GF-D8 (cell line): ENCODE measurements at regions not wholly inside any gene's neighbourhood (a gene's known extent, or its start where the extent isn't known, plus 50 kb on each side); places are given as distances from the start of the nearest gene placed in this dataset.
"Not testable (repeated sequence)": the region's sequence is repeated elsewhere in the genome, so short reads cannot be mapped to it uniquely, and the experiment has no call there.

ENCODE experiments used
- DNase-seq: peaks from one replicate; lab custom pipeline; 2025; lab: John Stamatoyannopoulos, UW

DNA sequence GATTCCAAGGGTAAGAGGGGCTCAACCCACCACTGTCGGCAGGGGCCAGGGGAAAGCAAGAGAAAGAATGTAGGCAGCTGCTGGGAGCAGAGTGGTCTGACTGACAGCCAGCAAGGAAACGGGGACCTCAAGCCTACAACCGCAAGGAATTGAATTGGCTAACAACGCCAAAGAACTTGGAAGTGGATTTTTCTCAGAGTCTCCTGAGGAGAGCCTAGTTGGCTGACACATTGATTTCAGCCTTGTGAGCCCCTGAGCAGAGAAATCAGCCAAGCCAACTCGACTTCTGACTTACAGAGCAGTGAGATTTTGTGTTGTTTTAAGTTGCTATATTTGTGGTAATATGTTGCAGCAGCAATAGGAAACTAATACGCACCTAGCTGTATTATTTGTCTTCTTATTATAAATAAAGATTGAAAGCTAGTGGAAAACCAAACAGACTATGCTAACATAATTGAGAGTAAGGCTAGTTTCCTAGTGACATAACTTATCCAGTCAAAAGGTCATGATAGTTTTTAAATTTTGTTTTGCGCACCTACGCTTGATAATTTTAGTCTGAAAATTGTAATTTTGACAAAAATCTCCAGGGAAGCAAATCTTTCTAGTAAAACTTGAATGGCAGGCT lies 145.8 kb upstream of the HCCS start:
- DNase-seq: no peak

DNA sequence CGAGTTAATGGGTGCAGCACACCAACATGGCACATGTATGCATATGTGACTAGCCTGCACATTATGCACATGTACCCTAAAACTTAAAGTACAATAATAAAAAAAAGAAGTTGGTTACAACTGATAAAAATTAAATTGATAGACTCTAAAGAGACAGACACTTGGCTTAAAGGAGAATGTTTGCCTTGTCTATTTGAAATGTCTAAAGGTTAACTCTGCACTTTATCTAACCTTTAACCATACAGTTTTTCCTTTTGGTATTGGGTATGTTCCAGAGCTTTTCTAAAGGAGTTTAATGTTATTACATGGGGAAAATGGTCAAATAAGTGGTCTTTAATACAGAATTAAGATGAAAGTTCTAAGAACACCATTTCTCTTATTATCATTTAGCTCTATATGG lies 145.1 kb upstream of the HCCS start:
- DNase-seq: no peak

DNA sequence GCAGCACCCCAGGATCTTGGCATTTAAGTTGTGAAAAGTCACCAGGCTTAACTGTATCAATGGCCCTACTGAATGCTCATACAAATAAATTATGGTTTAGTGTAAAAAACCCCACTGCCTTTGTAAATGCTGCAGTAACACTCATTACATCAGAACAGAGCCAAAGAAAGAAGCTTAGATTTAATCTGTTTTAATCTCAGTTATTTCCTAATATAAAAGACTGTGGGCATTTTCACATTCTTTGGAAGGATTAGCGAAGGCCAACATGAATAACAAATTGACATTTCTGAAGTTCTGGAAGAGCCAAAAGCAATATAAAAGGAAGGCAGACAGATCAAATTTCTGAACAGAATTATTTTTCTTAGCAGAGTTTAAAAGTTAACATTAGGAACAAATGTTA lies 140.0 kb upstream of the HCCS start:
- no peak for DNase-seq

DNA sequence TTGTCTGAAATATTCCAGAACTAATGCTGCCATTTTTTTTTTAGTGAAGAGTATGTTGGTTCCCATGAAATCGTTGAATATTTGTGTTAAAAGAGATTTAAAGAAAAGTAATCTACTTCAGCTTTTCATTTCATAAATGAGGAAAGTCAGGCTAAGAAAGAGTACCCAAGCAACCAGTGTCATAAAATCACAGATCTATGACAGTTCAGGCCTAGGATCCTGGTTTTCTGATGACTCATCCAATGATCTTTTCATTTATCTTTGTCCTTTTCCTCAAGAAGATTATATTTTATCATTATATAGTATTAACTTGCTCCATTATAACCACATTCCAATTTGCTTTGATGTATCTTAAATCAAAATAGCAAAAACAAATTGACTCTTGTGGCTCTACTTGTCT lies 139.4 kb upstream of the HCCS start:
- no peak for DNase-seq

DNA sequence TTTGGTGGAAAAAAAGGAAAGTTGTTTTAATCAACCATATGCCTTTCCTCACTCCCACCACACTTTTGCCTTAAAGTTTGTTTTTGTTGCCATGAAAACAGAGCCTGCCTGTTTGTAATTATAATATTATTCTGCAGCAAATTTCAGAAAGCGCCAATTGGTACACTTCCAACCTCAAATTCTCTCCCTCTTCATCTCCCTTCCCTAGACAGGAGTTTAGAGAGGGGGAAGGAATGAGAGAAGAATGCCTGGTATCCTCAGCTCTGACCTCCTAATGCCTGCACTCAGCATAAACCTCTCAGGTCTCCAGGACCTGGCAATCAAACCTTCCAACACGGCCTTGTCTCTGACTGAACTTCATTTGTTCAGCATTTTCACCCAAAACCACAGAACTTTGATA lies 138.4 kb upstream of the HCCS start:
- no peak for DNase-seq

DNA sequence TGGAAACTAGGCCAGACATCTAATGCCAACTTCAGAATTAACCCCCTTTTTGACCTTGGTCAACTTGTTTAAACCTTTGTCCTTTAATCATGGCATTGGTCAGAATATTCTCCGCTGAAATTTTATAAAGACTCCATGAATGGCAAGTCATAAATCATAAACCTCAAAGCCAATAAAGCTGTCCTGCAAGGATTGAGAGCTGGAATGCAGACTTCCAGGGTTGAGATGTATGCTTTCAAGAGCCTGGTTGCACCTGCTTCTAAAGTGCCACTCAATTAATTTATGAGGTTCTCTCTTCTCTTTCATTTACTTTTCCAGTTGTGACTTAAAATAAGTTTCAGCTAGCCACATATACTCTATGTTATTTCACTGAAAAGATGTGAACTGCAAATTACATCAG lies 136.2 kb upstream of the HCCS start:
- DNase-seq: no peak

DNA sequence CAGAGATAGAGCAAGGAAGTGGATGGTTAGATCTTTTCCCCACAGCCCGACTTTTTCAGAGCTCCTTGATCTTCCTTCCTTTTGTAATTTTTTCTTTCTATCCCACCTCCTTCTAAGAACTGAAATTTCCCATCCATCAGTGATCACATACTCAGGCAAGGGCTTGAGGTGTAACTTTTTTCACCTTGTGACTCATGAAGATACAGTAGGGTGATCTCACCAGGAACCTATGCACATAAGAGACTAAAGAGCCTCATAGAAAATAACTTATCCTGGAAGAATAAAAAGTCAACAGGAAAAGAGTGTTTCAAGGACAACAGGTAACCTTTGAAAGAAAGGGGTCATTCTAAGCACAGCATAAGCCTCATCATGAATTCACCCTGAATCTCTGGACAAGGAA lies 131.2 kb upstream of the HCCS start:
- no peak for DNase-seq

DNA sequence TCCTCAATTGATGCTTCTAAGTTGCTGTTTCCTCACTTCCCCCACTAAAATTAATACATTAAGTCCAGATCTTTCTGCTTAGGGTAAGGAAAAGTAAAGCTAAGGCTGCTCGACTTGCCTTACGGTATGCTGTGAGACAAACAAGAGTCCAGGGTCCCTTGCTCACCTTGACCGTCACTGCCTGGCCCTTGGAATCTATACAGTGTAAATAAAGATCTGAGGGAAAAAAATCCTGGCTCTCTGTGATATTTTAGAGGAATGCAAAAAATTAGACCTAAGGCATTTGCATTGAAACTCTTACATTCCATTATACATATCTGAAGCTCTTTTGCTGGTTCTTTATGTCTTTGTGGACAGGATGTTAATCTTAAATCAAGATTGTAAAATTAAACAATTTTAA lies 129.6 kb upstream of the HCCS start:
- DNase-seq: no peak

DNA sequence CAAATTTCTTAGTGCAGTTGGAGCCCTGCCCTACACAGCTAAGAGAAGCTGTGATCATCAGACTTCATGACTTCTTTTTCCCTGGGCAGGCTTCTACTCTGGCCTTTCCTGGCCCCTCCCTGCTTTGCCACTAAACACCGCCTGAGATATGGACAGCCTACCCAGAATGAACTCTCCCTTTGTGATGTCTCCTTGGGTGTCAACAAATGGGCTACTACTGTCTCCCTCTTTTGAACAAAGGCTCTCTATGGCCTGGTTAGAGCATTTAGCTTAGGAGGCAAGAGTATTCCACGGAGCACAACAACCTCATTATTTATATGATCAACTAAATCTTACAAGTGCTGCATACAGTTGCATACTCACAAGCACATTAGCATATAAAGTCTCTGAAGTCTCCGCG lies 127.6 kb upstream of the HCCS start:
- DNase-seq: no peak

DNA sequence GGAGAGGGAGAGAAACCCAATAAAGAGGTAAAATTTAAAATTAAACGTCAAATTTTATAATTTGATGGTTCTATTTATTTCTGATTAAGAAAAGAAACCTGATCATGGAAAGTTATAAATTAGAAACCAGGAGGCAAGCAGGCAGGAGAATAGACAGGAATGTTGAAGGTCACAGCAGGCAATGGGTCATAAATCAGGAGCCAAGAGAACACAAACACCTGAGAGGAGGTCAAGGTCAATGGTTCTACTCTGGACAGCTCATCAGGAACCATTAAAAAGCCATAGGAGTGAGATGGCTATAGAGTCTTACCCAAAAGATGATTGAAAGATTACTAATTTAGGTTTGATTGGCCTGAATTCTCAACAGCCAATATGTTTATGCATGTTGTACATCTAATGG lies 126.9 kb upstream of the HCCS start:
- no peak for DNase-seq

DNA sequence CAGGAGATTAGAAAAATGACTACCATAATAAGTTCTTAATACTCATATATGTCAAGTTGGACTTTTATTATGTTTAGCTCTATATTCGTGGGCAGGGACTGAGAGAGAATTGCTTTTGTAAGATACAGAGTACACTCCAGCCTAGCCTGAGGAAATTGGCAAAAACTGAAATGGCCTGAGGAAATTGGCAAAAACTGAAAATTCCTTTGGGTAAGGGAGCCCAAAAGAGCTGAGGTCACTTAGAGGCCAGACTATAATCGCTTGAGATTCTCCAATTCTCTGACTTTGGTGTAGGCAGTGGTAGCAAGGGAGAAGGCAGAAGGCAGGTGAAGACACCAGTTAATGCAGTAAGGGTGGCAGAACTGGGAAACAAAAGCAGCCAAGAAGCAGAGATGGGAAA lies 124.5 kb upstream of the HCCS start:
- DNase-seq: no peak

DNA sequence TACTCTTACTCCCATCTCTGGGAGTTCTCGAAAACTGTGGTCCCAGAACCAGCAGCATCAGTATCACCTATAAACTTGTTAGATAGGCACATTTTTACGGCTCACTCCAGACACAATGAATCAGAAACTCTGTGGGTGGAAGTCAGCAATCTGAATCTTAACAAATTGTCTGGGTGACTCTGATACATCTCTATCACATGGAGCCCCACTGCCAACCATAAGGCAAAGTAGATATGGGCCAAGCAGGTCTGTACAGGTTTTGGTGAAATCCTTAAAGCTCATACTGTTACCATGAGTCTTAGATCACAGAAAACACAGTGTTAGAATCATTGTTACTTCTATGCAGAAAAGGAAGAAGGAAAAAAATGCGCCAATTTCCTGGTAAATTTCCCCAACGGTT lies 122.5 kb upstream of the HCCS start:
- DNase-seq: no peak

DNA sequence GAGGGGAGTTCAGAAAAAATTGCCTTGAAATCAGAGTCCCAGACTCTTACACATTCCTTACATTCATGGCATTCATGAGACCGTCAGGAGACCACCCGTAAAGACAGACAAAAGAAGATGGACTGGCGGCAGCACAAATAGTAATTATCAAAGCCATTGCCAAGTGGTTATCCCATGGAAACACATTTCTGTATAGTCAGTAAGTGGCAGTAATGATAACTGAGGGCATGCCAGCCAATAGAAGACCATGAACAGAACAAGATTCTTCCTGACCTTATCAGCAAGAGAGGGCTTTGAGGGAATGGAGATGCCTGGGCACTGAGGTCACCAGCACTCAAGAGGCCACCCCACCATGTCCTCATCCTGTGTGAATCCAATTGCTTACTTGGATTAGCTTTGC lies 121.7 kb upstream of the HCCS start:
- no peak for DNase-seq

DNA sequence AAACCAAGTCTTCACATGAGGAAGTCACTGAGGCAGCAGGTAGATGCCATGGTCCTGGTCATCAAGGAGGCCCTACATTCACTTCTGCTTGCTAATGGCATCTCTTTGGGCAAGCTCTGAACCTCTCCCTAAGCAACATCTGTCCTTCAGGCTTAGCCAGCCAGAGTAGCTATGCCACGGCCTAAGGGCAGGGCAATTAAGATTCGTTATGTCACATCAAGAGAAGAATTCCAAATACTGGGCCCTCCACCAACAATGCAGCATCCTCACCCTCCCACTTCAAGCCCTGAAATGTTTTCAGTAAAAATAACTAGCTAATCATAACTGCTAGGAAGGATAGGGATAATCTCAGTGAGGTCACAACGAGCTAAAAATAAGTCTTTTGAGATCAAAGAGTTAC lies 120.7 kb upstream of the HCCS start:
- DNase-seq: no peak

DNA sequence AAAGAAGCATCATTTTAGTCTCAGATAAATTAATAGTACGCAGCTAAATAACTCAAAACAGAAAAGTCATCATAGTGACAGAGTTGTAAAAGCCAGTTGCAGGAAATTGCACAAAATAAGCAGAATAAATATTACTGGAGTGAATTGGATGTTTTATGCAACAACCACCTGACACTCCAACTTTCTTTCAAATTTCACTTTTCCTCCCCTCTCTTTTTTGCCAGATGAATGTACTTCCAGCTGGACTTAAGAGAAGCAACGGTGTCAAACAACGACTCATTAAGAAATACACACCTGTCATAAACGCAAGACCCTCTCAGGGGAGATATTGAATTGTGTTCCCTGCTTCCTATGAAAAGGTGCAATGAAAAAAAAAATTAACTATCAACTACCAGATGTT lies 120.2 kb upstream of the HCCS start:
- no peak for DNase-seq

DNA sequence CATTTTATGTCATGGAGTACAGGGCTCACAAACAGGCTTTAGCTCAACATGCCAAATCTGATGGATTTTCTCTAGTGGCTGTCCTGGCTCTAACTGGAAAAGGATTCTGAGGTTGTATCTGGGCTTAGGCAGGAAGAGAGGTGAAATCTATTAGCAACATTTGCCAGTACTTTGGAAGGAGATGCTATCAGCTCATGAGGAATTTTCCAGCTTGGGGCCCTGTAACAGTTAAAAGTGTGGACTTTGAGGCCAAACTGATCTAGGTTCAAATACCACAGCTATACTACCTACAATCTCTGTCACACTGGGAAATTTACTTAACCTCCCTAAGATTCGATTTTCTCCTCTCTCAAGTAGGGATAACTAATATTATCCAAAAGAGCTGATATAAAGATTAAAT lies 119.0 kb upstream of the HCCS start:
- no peak for DNase-seq

DNA sequence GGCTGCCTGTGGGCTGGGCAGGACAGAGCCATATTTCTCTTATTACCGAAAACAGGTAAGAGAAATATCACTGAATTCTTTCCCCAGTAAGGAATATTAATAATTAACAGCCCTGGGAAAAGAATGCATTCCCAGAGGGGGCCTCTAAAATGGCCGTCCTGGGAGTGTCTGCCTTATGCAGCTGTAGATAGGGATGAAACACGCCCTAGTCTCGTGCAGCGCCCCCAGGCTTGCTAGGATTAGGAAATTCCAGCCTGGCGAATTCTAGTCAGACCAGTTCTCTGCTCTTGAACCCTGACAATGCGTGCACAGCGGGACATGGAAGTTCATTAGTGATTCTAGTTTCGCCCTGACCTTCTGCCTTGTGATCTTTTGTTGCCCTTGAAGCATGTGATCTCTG lies 104.1 kb upstream of the HCCS start:
- DNase-seq: not testable (repeated sequence)

DNA sequence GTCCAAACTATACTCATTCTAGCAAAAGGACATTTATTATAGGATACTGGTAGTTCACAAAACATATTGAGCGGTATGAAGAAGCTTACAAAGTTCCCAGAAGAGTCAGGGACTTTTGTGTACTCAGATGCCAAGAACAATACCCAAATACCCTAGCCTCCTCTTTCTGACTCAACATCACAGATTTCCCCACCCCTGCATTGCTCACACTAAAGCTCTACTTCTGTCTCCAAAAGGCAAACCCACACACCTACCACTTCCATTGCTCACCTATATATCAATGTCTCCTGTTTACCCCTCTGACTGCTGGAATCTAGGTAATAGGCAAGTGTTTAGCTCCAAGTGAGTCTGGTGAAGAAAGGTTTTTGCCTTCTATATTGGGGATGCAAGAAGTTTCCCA lies 100.7 kb upstream of the HCCS start:
- DNase-seq: no peak

DNA sequence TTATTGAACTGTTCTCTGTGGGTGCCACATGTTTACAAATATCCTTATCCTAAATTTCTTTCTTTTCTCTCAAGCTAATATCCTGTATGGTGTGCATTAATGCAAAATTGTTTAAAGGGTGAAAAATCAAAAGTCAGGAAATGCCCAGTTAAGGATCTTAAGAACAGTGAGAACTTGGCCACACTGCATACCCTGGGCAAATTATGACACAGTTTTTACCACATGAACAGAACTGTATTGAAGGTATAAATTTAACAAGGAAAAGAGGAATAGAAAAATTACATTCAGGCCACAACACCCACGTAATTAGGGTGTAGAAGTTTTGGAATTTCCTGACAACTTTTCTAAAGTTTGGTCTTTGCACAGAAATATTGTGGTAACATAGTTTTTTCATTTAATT lies 94.4 kb upstream of the HCCS start:
- DNase-seq: no peak

DNA sequence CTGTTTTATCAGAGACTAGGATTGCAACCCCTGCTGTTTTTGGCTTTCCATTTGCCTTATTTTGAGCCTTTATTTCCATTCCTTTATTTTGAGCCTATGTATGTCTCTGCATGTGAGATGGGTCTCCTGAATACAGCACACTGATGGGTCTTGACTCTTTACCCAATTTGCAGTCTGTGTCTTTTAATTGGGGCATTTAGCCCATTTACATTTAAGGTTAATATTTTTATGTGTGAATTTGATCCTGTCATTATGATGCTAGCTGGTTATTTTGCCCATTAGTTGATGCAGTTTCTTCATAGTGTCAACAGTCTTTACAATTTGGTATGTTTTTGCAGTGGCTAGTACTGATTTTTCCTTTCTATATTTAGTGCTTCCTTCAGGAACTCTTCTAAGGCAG lies 88.5 kb upstream of the HCCS start:
- DNase-seq: not testable (repeated sequence)

DNA sequence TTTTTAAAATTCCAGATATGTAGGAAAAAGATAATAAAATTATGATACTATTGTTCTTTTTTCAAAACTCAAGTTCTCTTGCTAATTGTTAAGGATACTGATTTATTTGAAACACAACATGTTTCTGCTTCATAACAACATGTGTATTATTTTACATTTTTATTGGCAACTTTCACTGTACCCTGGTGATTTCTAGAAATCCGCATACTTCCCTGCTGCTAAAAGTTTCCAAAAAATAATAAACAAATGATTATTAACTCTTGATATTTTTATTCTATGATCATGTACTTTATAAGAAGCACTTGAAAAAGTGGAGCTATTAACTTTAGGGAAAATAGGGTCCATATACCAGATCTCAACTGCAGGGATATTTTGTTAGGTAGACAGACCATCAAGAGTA lies 71.2 kb upstream of the HCCS start:
- no peak for DNase-seq

DNA sequence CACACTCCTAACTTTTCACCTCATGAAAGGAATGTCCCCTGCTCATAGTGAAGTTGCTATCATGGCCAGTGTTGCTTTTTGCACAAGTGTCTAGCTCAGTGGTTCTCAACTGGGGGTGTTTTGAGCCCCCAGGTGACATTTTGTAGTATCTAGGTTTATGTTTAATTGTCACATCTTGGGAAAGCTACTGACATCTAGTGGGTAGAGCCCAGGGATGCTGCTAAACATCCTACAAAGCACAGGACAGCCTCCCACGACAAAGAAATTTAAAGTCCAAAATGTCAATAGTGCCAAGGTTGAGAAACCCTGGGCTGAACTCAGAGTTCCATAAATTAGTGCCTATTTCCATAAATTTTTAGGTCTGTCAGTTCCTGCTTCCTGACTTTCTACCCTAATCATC lies 70.7 kb upstream of the HCCS start:
- no peak for DNase-seq

DNA sequence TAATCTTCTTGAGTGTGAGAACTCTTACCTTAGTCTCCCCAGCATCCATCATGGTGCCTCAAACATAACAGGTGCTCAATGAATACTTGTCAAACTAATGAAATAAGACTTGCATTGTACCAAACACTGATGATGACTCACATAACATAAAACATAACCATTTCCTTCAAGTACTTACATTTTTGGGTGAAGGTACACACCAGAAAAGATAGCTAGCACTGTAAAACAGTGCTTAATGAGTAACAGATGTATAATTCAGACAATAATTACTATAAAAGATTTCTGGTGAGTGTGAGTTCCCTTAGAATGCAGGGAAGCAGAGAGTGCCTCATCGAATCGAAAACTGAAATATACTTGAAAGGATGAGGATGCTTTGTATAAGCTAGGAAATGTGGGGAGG lies 70.1 kb upstream of the HCCS start:
- no peak for DNase-seq

DNA sequence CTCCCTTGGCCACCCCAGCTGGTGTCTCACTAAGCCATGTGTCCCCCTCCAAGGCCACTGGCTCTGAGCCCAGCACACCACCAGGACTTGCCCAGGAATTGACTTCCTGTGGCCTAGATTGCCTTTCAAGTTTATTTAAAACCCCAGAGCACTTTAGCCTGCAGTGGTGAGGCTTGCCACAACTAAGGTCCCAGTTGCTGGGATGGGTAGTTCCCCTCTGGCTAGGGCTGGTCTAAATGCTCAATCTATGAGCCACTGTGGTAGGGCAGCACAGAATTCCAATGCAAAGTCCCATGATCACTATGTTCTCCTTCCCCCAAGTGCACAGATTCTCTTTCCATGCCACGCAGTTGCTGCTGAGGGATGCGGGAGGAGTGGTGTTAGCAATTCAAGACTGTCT lies 61.1 kb upstream of the HCCS start:
- no peak for DNase-seq

DNA sequence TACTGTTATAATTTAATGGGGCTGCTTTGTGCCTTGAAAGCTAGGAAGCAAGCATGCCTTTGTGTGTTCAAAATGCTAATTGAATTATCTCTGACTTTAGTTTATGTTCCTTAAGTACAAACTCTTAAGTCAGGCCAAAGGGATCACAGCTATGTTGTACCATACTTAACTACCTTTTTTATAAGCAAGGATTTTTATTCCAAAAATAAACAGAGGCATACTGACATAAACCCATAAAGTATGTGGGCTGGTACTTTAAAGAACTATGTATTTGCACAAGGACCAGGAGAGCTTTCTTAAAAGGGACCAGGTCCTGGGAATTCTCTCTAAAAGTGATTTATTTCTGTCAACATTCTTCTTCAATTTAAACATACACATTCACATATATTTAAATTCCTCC lies 57.8 kb upstream of the HCCS start:
- DNase-seq: no peak
